HFFc6 (cell line): ENCODE measurements at regions not wholly inside any gene's neighbourhood (a gene's known extent, or its start where the extent isn't known, plus 50 kb on each side); places are given as distances from the start of the nearest gene placed in this dataset.

Experiments
- DNase-seq: peaks from one replicate; pipeline ENCODE4 v3.0.0-alpha.2; 2018
- H3K27ac Mint-ChIP-seq: 2 replicates; pipeline ENCODE4 v1.8.0; 2020; ENCODE audit warnings: mild to moderate bottlenecking, mixed read lengths
- H3K27me3 Mint-ChIP-seq: 2 replicates; pipeline ENCODE4 v1.8.0; 2021; ENCODE audit warnings: mild to moderate bottlenecking, moderate library complexity, mixed read lengths; ENCODE audit not compliant: insufficient read depth
- H3K36me3 Mint-ChIP-seq: 2 replicates; pipeline ENCODE4 v1.8.0; 2021; ENCODE audit warnings: low read depth, mixed read lengths
- H3K4me1 Mint-ChIP-seq: 2 replicates; pipeline ENCODE4 v1.8.0; 2020; ENCODE audit warnings: low read depth, mixed read lengths
- H3K4me3 Mint-ChIP-seq: 2 replicates; pipeline ENCODE4 v1.8.0; 2020; ENCODE audit warnings: mild to moderate bottlenecking, moderate library complexity, mixed read lengths
- H3K9me3 Mint-ChIP-seq: 2 replicates; pipeline ENCODE4 v1.8.0; 2020; ENCODE audit warnings: mild to moderate bottlenecking, mixed read lengths
- TF ChIP-seq, protein P1 (sequence below): fragments of 200-600 bp; sonication (generic); IDR thresholded peaks from 2 replicates; pipeline ENCODE4 v1.5.0; 2021; ENCODE audit warnings: antibody characterized with exemption, mild to moderate bottlenecking

DNA sequence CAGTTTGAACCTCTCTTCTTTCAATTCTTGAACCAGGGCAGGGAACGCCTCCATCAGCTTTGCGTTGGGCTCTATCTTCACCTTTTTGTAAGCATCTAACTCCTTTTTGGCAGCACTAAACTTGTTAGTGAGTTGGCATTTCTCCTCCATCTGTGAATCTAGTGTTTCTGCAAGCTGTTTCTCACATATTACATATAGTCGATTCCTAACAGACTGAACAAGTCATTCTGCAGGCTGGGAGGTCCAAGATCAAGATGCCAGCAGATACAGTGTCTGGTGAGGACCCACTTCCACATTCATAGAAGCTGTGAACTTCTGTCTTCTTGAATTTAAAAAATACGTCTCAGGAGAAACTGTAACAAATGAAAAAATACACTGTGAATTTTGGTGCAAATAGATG, 539.7 kb downstream of the ANKRD7 start:
- H3K36me3 Mint-ChIP-seq: 0 out of 2 replicates have a peak, but pooled peaks cover 4% of the 10 kb centered on the region
- no peaks in the 10 kb centered on the region for H3K27me3 Mint-ChIP-seq
- DNase-seq: no peak
- H3K4me1 Mint-ChIP-seq: no peaks in the 10 kb centered on the region
- peaks cover 31% of the 10 kb centered on the region for H3K9me3 Mint-ChIP-seq
- TF ChIP-seq, protein P1, sequence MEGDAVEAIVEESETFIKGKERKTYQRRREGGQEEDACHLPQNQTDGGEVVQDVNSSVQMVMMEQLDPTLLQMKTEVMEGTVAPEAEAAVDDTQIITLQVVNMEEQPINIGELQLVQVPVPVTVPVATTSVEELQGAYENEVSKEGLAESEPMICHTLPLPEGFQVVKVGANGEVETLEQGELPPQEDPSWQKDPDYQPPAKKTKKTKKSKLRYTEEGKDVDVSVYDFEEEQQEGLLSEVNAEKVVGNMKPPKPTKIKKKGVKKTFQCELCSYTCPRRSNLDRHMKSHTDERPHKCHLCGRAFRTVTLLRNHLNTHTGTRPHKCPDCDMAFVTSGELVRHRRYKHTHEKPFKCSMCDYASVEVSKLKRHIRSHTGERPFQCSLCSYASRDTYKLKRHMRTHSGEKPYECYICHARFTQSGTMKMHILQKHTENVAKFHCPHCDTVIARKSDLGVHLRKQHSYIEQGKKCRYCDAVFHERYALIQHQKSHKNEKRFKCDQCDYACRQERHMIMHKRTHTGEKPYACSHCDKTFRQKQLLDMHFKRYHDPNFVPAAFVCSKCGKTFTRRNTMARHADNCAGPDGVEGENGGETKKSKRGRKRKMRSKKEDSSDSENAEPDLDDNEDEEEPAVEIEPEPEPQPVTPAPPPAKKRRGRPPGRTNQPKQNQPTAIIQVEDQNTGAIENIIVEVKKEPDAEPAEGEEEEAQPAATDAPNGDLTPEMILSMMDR: no peak
- H3K27ac Mint-ChIP-seq: no peak overlapping the region
- no peak overlapping the region for H3K4me3 Mint-ChIP-seq

DNA sequence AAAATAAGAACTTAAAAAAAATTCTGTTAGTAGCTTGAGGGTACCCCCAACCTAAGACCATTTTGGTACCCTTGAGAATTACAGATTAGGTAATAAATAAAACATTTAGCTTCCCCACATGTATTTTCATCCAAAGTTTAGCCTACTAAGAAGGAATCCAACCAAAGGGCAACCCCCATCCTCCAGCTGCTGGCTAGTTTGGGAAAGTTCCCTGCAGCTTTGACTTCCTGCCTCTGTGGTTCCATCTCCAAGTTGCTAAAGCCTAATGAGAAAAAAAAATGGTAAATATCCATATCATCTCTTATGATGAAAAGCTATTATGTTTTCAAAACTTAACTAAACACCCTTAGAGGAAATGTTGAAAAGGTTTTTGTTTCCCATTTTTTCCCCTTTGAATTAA, 547.2 kb downstream of the ANKRD7 start:
- no peak for DNase-seq
- Mint-ChIP-seq H3K36me3 (0 out of 2 replicates have a peak, but pooled peaks cover 4% of the 10 kb centered on the region), H3K27me3 (no peaks in the 10 kb centered on the region), H3K4me1 (no peaks in the 10 kb centered on the region), H3K9me3 (peaks cover 28% of the 10 kb centered on the region), H3K27ac (no peak overlapping the region), H3K4me3 (no peak overlapping the region)
- TF ChIP-seq, protein P1: no peak

DNA sequence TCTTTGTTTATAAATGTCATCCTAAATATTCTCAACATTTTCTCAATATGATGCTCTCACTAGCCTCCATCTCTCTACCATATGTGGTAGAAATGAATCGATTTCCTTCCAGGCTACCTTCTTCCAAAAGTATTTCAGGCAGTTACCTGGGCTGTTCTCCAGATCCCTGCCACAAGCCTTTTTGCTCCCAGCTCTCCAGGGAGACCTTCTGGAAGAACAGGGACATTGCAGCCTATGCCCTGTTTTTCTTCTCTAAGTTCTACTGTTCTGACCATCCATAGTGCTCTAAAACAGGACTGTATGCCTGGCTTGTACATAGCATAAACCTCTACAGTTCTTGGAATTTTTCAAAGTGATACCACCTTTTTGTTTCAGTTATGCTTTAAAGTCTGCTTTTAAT, 552.8 kb downstream of the ANKRD7 start:
- H3K27me3 Mint-ChIP-seq: no peaks in the 10 kb centered on the region
- TF ChIP-seq, protein P1: no peak
- no peak overlapping the region for H3K27ac Mint-ChIP-seq
- H3K4me3 Mint-ChIP-seq: no peak overlapping the region
- peaks cover 45% of the 10 kb centered on the region for H3K9me3 Mint-ChIP-seq
- peaks cover 4% of the 10 kb centered on the region for H3K36me3 Mint-ChIP-seq
- no peak for DNase-seq
- H3K4me1 Mint-ChIP-seq: no peaks in the 10 kb centered on the region

DNA sequence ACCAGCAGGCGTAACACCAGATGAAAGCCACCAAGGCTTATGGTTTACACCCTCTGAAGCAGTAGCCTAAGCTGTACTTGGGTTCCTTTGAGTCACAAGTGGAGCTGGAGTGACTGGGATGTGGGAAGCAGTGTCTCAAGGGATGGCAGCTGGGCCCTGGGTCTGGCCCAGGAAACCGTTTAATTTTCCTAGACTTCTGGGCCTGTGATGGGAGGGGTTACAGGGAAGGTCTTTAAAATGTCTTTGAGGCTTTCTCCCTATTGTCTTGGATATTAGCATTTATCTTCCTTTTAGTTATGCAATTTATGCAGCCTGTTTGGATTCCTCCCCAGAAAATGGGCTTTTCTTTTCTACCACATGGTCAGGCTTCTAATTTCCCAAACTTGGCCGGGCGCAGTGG, 568.2 kb downstream of the ANKRD7 start:
- TF ChIP-seq, protein P1: no peak
- H3K4me3 Mint-ChIP-seq: no peak overlapping the region
- no peak overlapping the region for H3K27ac Mint-ChIP-seq
- H3K4me1 Mint-ChIP-seq: no peaks in the 10 kb centered on the region
- H3K27me3 Mint-ChIP-seq: no peaks in the 10 kb centered on the region
- peaks cover 36% of the 10 kb centered on the region for H3K9me3 Mint-ChIP-seq
- DNase-seq: no peak
- H3K36me3 Mint-ChIP-seq: no peaks in the 10 kb centered on the region

DNA sequence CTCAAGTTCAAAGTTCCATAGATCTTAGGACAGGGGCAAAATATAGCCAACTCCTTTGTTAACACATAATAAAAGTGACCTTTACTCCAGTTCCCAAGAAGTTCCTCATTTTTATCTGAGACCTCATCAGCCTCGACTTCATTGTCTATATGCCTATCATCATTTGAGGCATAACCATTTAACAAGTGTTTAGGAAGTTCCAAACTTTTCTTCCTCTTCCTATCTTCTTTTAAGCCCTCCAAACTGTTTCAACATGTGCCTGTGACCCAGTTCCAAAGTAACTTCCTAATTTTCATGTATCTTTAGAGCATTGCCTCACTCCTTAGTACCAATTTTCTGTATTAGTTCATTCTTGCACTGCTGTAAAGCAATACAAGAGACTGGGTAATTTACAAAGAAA, 569.1 kb downstream of the ANKRD7 start:
- no peaks in the 10 kb centered on the region for H3K4me1 Mint-ChIP-seq
- H3K27ac Mint-ChIP-seq: no peak overlapping the region
- no peaks in the 10 kb centered on the region for H3K27me3 Mint-ChIP-seq
- TF ChIP-seq, protein P1: no peak
- no peak for DNase-seq
- H3K9me3 Mint-ChIP-seq: peaks cover 36% of the 10 kb centered on the region
- H3K4me3 Mint-ChIP-seq: no peak overlapping the region
- no peaks in the 10 kb centered on the region for H3K36me3 Mint-ChIP-seq

DNA sequence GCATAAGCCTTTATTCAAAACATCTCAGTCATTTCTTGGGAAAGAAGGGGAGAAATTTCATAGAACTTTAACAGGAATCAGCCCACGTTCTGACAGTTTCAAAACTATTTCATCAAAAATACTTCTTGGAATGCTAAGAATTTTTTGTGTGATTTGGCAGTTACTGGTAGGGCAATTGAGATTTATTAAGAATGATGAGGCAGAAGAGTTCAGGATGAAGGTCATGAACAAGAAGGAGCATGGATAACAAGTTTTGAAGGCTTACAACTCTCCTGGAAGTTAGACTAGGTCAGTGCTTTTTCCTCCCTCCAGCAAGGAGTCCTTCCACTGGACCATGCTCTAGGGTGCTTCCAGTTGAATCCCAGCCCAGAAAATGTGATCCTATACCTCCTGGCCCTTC, 569.9 kb downstream of the ANKRD7 start:
- H3K27ac Mint-ChIP-seq: no peak overlapping the region
- H3K4me1 Mint-ChIP-seq: no peaks in the 10 kb centered on the region
- H3K27me3 Mint-ChIP-seq: no peaks in the 10 kb centered on the region

More for the DNA sequence above, 569.9 kb downstream of the ANKRD7 start:
- Mint-ChIP-seq H3K9me3 (peaks cover 42% of the 10 kb centered on the region), H3K4me3 (no peak overlapping the region), H3K36me3 (no peaks in the 10 kb centered on the region)
- DNase-seq: no peak
- TF ChIP-seq, protein P1: no peak
